Fibroblast of lung (primary cell): ENCODE measurements at regions not wholly inside any gene's neighbourhood (a gene's known extent, or its start where the extent isn't known, plus 50 kb on each side); places are given as distances from the start of the nearest gene placed in this dataset.

Experiments
- DNase-seq, 2 donors: peaks; one replicate each; pipeline versions ENCODE4 v3.0.0 to v3.0.0-alpha.2; 2010; ENCODE audit warnings: low read depth in 2 of 2
- H2AFZ ChIP-seq: 2 replicates; pipeline ENCODE4 v1.5.1; 2012; ENCODE audit warnings: low read length, control low read depth, inconsistent platforms
- H3K27ac ChIP-seq: 2 replicates; pipeline ENCODE4 v1.5.1; 2011; ENCODE audit warnings: low read length, control low read depth; ENCODE audit not compliant: insufficient read depth
- H3K27me3 ChIP-seq: 2 replicates; pipeline ENCODE4 v1.5.1; 2011; ENCODE audit warnings: mild to moderate bottlenecking, low read length; ENCODE audit not compliant: control insufficient read depth, insufficient read depth
- H3K36me3 ChIP-seq: 2 replicates; pipeline ENCODE4 v1.5.1; 2011; ENCODE audit warnings: low read length; ENCODE audit not compliant: control insufficient read depth, insufficient read depth
- H3K4me1 ChIP-seq: 2 replicates; pipeline ENCODE4 v1.5.1; 2011; ENCODE audit warnings: low read length; ENCODE audit not compliant: control insufficient read depth, insufficient read depth; ENCODE audit errors: extremely low read depth
- H3K4me2 ChIP-seq: 2 replicates; pipeline ENCODE4 v1.5.1; 2011; ENCODE audit warnings: low read length, control low read depth; ENCODE audit not compliant: insufficient read depth; ENCODE audit errors: extremely low read depth
- H3K4me3 ChIP-seq, 4 experiments: fragments of 200-600 bp in 1 of 4; sonication (generic) in 1 of 4; replicated peaks in 1 of 4; 2 replicates each; pipeline ENCODE4 v1.5.1; 2011 to 2016; ENCODE audit warnings: low read length in 4 of 4, low read depth in 3 of 4, mild to moderate bottlenecking in 3 of 4, control low read depth in 2 of 4, inconsistent platforms in 1 of 4, mixed read lengths in 1 of 4; ENCODE audit not compliant: insufficient read depth in 1 of 4; ENCODE audit errors: control extremely low read depth in 1 of 4
- H3K79me2 ChIP-seq: 2 replicates; pipeline ENCODE4 v1.5.1; 2012; ENCODE audit warnings: mild to moderate bottlenecking, low read length, inconsistent platforms; ENCODE audit not compliant: control insufficient read depth, insufficient read depth
- H3K9ac ChIP-seq: 2 replicates; pipeline ENCODE4 v1.5.1; 2011; ENCODE audit warnings: mild to moderate bottlenecking, low read length, control low read depth; ENCODE audit not compliant: insufficient read depth
- H3K9me3 ChIP-seq: 2 replicates; pipeline ENCODE4 v1.5.1; 2012; ENCODE audit warnings: low read depth, low read length; ENCODE audit not compliant: control insufficient read depth, insufficient read depth
- H4K20me1 ChIP-seq: 2 replicates; pipeline ENCODE4 v1.5.1; 2011; ENCODE audit warnings: low read length; ENCODE audit not compliant: control insufficient read depth, insufficient read depth; ENCODE audit errors: extremely low read depth
- EZH2 ChIP-seq: IDR thresholded peaks from 2 replicates; pipeline ENCODE4 v1.5.1; 2012; ENCODE audit warnings: low read length, control low read depth, mild to moderate bottlenecking; ENCODE audit errors: missing control alignments
- TF ChIP-seq, protein P1 (sequence below), 2 donors: IDR thresholded peaks in 1 of 2; conservative IDR thresholded peaks in 1 of 2; 1 replicate in 1 of 2; 2 replicates in 1 of 2; pipeline ENCODE4 v1.5.1; 2011 to 2012; ENCODE audit warnings: low read length in 2 of 2, control low read depth in 1 of 2, inconsistent platforms in 1 of 2, low read depth in 1 of 2, mild to moderate bottlenecking in 1 of 2

DNA sequence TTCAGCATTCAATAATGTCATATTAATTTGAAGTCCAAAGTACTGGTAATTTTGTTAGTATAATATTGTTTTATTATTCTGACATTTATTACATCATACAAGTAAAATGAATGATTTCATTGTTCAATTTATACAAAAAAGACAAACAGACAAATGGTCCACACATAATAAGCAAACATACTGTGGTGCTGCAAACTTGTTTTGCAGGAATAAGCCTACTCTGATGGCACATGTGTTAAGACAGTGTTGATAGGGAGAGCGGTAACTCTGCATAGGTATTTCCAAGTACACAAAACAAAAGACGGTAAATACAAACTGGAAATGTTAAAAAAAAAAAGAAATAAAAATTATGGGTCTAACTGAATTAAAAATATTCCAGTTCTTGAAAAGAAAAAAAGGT lies 59.7 kb upstream of the DPYD start:
- H3K27me3 ChIP-seq: no peaks in the 10 kb centered on the region
- no peak for TF ChIP-seq EZH2
- TF ChIP-seq, protein P1, sequence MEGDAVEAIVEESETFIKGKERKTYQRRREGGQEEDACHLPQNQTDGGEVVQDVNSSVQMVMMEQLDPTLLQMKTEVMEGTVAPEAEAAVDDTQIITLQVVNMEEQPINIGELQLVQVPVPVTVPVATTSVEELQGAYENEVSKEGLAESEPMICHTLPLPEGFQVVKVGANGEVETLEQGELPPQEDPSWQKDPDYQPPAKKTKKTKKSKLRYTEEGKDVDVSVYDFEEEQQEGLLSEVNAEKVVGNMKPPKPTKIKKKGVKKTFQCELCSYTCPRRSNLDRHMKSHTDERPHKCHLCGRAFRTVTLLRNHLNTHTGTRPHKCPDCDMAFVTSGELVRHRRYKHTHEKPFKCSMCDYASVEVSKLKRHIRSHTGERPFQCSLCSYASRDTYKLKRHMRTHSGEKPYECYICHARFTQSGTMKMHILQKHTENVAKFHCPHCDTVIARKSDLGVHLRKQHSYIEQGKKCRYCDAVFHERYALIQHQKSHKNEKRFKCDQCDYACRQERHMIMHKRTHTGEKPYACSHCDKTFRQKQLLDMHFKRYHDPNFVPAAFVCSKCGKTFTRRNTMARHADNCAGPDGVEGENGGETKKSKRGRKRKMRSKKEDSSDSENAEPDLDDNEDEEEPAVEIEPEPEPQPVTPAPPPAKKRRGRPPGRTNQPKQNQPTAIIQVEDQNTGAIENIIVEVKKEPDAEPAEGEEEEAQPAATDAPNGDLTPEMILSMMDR (conservative IDR thresholded peaks at IDR 0.05 in 1 of 2, IDR thresholded peaks at IDR 0.05 in 1 of 2; ENCODE audit: low read depth in 1 of 2, low read length in 2 of 2): no peak
- no peaks in the 10 kb centered on the region for H4K20me1 ChIP-seq
- no peak overlapping the region for H3K9ac ChIP-seq
- no peaks in the 10 kb centered on the region for H3K36me3 ChIP-seq
- H3K79me2 ChIP-seq: no peaks in the 10 kb centered on the region
- no peak overlapping the region for H3K4me3 ChIP-seq
- H2AFZ ChIP-seq: no peak overlapping the region
- DNase-seq: no peak
- no peaks in the 10 kb centered on the region for H3K4me1 ChIP-seq
- H3K27ac ChIP-seq: no peak overlapping the region
- H3K9me3 ChIP-seq: no peaks in the 10 kb centered on the region
- no peak overlapping the region for H3K4me2 ChIP-seq

DNA sequence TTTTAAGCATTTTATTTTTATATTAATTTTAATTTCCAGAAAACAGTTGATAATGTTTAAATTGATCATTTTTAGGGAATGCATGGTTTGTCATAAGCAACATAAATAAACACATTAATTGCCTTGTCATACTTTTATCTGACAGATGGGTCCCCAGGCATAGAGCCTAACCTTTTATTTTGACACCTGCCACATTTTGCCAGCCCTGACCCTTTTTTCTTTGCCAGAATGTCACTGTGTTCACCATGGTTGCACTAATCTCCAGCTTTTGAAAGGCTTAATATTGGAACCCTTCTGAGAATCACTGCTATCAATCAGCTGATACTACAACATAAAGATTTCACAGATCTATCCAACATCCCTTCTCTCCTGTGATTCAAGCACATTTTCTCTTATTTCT lies 56.0 kb upstream of the DPYD start:
- no peak overlapping the region for H3K27ac ChIP-seq
- H3K4me1 ChIP-seq: no peaks in the 10 kb centered on the region
- no peaks in the 10 kb centered on the region for H3K79me2 ChIP-seq
- H3K9me3 ChIP-seq: no peaks in the 10 kb centered on the region
- DNase-seq: no peak
- H2AFZ ChIP-seq: no peak overlapping the region
- TF ChIP-seq, protein P1 (conservative IDR thresholded peaks at IDR 0.05 in 1 of 2, IDR thresholded peaks at IDR 0.05 in 1 of 2; ENCODE audit: low read depth in 1 of 2, low read length in 2 of 2): no peak
- TF ChIP-seq EZH2: no peak
- no peak overlapping the region for H3K9ac ChIP-seq
- H3K4me3 ChIP-seq: no peak overlapping the region
- H3K4me2 ChIP-seq: no peak overlapping the region
- H3K36me3 ChIP-seq: no peaks in the 10 kb centered on the region
- no peaks in the 10 kb centered on the region for H3K27me3 ChIP-seq
- H4K20me1 ChIP-seq: no peaks in the 10 kb centered on the region
